Ureter (tissue), 1 donor: ENCODE measurements at regions not wholly inside any gene's neighbourhood (a gene's known extent, or its start where the extent isn't known, plus 50 kb on each side); places are given as distances from the start of the nearest gene placed in this dataset.
"Not testable (repeated sequence)": the region's sequence is repeated elsewhere in the genome, so short reads cannot be mapped to it uniquely, and the experiment has no call there.

Experiments
- DNase-seq: peaks from one replicate; pipeline ENCODE4 v3.0.0-alpha.2; 2020; ENCODE audit warnings: low spot score
- donor health status: DM: yes; HTN: yes; CAD: no.

DNA sequence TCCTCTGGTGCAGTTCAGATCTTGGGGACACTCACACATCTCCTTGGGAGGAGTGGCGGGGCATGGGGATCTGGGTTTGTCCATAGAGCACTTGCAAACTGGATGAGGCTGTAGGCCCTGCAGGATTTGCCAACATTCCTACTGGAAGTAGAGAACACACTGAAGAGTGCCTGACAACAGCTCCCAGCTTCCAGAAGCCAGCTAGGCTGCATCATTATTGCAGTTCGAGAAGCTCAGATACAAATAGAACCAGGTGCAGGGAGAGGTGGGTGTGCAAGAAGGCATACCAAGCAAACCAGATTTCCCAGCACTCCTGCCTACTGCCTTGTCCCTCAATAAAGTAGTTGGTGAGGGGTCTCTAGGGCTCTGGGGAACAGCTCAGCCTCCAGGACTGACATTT lies 52.5 kb downstream of the RHOB start:
- DNase-seq, result no peak

DNA sequence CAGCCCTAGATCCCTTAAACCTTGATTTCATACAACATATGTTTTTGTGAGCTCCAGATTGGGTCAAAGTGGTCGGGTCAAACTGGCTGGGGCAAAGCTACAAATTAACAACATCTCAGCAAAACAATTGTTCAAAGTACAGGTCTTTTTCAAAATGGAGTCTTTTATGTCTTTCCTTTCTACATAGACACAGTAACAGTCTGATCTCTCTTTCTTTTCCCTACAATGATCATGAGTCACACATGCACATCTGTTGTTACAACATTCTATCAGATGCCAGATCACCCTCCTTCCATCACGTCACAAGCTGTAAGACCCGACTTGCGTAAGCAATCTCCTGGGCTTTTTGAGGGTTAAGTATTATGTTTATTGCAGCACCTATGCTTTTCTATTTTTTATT lies 55.1 kb downstream of the RHOB start:
- no peak for DNase-seq

GRCh38 chr2:20502496-20502895 lies 55.6 kb downstream of the RHOB start:
- not testable (repeated sequence) for DNase-seq

DNA sequence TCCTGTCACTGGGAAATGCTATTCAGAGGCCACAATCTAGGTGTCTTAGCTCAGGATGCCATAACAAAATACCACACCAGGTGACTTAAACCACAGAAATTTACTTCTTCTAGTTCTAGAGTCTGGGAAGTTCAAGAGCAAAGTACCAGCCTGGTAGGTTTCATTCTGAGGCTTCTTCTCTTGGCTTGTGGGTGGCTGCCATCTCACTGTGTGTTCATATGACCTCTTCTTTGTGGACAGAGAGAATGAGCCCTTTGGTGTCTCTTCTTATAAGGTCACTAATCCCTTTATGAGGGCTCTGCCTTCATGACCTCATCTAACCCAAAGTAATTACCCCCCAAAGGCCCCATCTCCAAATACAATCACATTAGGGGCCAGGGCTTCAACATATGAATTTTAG lies 57.3 kb downstream of the RHOB start:
- no peak for DNase-seq

DNA sequence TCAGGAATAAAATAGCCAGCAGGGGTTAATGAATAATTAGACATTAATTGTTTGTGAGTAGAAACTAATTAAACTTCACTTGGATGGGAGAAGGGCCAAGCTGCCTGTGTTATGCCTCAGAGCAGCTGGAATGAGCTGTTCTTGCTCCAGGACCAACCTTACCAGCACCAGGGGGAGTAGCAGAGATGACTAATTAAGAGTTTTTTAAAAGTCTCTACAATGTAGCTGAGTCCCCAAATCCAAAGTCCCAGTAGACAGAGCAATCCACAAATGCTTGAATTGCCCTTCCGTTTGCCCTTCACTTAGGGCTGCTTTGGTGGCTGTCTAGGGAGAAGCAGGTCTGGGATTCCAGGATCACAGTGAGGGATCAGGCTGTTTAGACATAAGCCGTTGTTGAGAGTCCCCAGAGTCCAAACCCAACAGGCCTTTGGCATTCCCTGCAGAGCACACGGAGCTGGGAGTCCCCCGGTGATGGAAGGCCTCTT lies 59.4 kb downstream of the RHOB start:
- DNase-seq, result no peak

DNA sequence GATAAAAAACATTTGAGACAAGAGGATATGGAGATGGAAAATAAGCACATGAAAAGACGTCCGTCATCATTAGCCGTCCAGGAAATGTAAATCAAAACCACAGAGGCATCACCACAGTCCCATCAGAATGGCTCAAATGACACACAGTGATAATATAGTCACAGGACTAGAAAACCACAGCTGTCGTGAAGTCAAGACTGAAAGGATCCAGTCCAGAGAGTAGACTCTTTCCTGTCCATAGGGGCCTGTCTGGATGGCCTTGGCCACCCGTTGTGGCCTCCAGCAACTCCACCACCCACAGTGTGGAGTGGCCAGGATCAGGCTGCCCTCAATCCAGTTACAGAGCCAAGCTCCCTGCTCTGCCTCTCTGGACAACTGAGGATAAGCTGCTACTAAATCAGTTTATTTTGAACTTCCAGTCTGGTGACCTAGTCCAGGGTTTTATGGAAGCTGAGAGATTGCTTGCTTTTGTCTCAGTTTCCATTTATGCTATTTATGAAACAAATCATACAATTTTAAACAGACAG lies 60.4 kb downstream of the RHOB start:
- DNase-seq, result no peak

GRCh38 chr2:20507711-20508110 lies 60.8 kb downstream of the RHOB start:
- no peak for DNase-seq

- no peak for DNase-seq
These were observed 62.5 kb downstream of the RHOB start for GRCh38 chr2:20509301-20509769.

- DNase-seq, result peak; percentile 56
These were observed 63.1 kb downstream of the RHOB start for GRCh38 chr2:20509770-20510490.

DNA sequence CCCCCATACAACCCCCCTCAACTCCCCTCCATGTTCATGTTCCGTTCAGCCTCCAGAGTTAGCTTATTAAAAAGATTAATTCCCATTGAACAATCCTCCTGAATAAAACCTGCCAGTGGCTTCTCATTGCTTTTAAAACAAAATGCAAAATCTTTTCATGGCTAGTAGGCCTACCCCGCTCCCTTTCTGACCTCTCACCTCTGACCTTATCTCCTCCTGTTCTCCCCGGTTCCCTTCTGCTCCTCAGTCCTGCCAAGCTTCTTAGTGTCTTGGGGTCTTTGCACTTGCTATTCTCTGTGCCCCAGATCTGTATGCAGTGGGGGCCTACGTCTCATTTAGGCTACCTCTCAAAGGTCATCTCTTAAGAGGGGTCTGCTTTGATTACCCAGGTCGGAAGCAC lies 64.3 kb downstream of the RHOB start:
- no peak for DNase-seq

DNA sequence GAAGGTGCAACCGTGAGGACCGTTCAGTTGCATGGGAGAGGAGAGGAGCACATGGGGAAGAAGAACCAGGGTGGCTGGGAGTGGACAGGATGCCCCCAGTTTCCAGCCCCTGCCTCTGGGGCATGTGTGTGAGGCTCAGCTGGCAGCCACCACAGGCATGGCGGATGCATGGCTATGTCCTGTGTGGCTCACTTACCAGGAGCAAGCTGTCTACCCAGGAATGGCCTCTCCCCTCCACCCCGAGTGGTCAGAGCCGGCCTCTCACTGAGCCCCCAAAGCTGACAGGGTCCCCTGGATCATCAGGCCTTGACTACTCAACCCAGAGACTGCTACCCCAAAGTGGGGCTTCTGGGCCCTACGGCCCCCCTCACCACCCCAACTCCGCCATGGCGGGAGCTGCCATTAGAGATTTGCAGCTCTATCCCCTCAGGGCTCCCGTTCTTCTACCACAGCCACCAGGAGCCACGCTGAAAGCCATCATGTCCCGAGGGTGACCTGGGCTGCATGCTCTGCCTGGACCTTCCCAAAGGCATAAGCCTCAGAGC lies 65.3 kb downstream of the RHOB start:
- no peak for DNase-seq

- no peak for DNase-seq
These were observed 67.1 kb downstream of the RHOB start for GRCh38 chr2:20513946-20514345.

DNA sequence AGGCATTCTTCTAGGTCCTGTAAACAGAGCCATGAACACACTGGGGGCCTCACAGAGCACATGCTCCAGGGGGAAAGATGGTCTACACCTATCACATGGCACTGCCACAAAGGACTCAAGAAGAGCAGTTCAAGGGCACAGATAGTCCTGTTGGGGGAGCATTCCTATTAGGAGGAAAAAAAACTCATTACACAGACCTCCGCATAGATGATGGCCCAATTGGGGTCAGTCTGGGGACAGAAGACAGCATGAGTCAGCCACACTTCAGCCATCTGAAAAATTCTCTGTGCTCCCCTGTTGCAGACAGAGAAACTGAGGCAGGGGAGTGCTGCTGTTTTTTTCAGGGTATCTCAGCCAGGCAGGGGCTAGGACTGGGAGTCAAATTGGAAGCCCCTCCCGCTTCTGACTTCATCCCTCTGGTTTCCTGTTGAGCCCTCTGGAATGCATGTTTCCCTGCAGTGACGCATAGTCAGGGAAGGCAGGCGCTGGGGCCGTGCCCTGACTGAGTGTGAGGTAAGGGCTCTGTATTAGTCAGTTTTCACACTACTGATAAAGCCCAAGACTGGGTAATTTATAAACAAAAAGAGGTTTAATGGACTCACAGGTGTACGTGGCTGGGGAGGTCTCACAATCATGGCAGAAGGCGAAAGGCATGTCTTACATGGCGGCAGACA lies 67.9 kb downstream of the RHOB start:
- no peak for DNase-seq

DNA sequence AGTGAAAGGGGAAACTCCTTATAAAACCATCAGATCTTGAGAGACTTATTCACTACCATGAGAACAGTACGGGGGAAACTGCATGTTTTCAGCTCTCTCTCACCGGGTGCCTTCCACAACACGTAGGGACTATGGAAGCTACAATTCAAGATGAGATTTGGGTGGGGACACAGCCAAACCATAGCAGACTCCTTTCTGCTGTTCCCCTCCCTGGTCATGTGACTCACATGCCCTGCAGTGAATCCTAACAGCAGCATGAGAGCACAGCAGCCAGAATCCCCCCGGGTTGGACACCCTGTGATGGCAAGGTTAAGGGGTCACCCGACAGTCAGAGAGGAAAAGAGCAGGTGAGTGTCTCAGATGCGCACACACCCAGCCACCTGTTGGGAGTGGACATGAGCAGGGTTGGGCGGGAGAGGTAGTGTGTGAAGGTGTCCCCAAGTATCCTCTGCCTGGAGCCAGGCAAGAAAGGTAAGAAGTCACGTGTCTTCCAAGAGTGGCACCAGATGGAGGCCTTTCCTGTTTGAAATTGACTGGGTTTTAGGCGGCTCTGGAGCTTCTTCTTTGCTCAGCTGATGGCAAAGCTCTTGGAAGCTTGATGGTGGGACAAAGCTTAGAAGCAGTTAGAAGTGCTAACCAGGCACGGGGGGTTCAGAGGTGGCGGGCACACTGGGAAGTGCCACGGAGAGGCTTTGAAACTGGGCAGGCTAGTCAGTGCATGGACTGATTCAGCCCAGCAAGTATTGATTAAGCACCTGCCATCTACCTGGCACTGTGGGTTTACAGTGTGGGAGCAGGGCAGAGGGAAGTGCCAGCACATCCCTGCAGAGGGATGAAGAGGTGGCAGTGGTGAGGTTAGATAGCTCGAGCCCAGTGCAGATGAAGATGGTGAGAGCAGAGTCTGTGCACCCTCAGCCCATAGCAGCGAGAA lies 68.7 kb downstream of the RHOB start:
- no peak for DNase-seq

- DNase-seq, result no peak
These were observed 69.4 kb downstream of the RHOB start for GRCh38 chr2:20516291-20516645.

DNA sequence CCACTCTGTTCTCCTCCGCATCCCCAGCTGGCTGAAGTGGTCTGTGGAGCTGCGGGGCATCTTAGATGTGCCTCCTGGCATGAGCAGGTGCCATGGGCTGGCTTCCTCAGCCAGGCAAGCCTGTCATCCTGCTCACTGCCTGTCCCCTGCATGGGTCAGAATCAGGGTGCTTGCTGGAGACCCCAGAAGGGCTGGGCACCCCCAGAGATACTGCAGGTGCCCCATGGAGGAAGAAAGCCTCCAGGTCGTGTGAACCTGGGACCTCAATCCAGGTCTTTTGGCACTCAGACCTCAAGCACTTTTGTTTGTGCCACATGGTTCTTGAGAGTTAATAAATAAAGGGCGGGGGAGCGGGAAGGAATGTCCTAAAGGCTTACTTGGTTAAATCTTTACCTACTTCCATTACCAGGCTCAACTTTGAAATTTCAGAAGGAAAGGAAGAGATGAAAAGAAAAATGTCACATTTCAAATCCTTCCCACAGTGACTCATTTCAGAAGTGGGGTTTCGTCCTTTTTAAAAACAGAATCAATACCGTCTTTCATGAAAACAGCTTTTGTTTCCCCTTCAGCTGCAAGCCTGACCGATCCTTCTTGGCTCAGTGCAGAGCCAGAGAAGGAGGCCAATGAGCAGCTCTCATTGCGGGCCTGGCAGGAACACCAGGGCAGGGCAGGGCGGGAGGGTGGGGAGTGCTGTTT lies 69.9 kb downstream of the RHOB start:
- no peak for DNase-seq

DNA sequence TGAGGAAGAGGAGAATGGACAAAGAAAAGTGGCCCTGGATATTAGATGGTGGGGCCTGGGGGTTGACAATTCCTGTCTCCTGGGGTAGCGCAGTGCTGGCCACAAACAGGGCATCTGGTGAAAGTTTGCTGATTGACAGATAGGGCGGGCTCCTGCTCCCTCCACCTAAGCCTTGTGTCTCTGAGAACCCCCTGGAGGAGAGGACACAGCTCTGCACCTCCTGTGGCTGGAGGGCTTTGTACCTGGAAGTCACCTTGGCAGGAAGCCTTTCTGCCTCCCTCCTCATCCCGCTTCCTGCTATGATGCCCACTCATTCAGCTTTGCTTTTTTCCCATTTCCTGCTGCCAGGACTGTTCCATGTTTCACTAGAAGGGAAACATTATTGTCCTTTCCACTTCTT lies 72.4 kb downstream of the RHOB start:
- DNase-seq, result no peak

- no peak for DNase-seq
These were observed 73.3 kb downstream of the RHOB start for GRCh38 chr2:20520128-20520527.

- no peak for DNase-seq
These were observed 74.3 kb downstream of the RHOB start for GRCh38 chr2:20521193-20521592.

DNA sequence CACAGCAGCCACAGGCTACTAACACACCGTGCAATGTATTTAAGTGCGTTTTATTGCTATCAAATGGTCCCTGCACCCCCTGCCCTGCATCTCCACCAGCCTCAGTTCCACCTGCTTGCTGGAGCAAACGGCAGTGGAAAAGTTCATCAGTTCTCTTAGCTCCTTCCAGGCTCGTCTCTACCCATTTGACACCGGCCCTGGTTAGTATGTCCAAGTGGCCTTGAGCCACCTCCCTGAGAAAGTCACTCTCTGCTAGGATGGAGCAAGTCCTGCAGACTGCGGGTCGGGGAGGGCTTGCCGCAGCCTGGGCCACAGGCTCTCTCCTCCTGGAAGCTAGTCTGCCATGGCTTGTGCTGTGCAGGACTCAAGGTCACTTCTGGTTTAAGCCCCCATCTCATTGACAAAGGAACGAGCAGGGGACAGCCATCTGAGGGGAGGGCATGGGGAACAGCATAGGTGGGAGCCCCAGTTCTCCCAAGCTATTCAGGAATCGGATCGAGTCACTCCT lies 74.9 kb downstream of the RHOB start:
- no peak for DNase-seq
